ENCODE measurements at regions not wholly inside any gene's neighbourhood (a gene's known extent, or its start where the extent isn't known, plus 50 kb on each side); places are given as distances from the start of the nearest gene placed in this dataset.

- H3K79me2 ChIP-seq (replicated peaks; ENCODE audit: insufficient read depth): no peaks in the 10 kb centered on the region
- no peak overlapping the region for H3K4me2 ChIP-seq
- H3K27ac ChIP-seq (ENCODE audit: low read depth): no peak overlapping the region
- TF ChIP-seq REST (IDR thresholded peaks at IDR 0.05; ENCODE audit: unreplicated experiment) (no peak), CREB1 (CRISPR knock-in tag; IDR thresholded peaks at IDR 0.05; ENCODE audit: low read depth) (no peak), EZH2phosphoT487 (IDR thresholded peaks at IDR 0.05; ENCODE audit: unreplicated experiment) (no peak), CTCF (conservative IDR thresholded peaks at IDR 0.05; ENCODE audit: low read depth in 2 of 2) (no peak), STAT1 (IDR thresholded peaks at IDR 0.05; ENCODE audit: unreplicated experiment) (no peak), ZNF114 (CRISPR knock-in tag; IDR thresholded peaks at IDR 0.05) (no peak), ZNF462 (CRISPR knock-in tag; IDR thresholded peaks at IDR 0.05) (no peak), ZNF331 (CRISPR knock-in tag; IDR thresholded peaks at IDR 0.05; ENCODE audit: low read depth) (no peak), NANOG (IDR thresholded peaks at IDR 0.05; ENCODE audit: borderline replicate concordance) (no peak)
- H3K4me3 ChIP-seq: no peak overlapping the region
- Mint-ChIP-seq H3K27me3 (ENCODE audit: insufficient read depth, low read depth, poor library complexity) (peaks cover 7% of the 10 kb centered on the region), H3K4me3 (no peak overlapping the region), H3K36me3 (ENCODE audit: low read depth) (peaks cover 62% of the 10 kb centered on the region), H3K4me1 (no peaks in the 10 kb centered on the region), H3K9me3 (peaks cover 66% of the 10 kb centered on the region), H3K27ac (no peak overlapping the region)
- ATAC-seq (no peak), DNase-seq (ENCODE audit: low spot score) (peak; percentile 2)
- H4K20me1 ChIP-seq (replicated peaks; ENCODE audit: insufficient read depth): no peaks in the 10 kb centered on the region
- no peaks in the 10 kb centered on the region for H3K4me1 ChIP-seq (ENCODE audit: insufficient read depth)
- H3K36me3 ChIP-seq (ENCODE audit: insufficient read depth): peaks cover 24% of the 10 kb centered on the region; the same call in 1 of the 2 replicates
- no peaks in the 10 kb centered on the region for H3K9me2 ChIP-seq (ENCODE audit: insufficient read depth)
- H3K27me3 ChIP-seq (ENCODE audit: insufficient read depth): no peaks in the 10 kb centered on the region
- no peaks in the 10 kb centered on the region for H3F3A ChIP-seq (replicated peaks; ENCODE audit: low read depth)
- no peak overlapping the region for H2AFZ ChIP-seq
These were observed 1395.1 kb downstream of the LRFN5 start for GRCh38 chr14:43001731-43002130.

All from GM23338 (cell line).